Mesenchymal stem cell (in vitro differentiated cells and primary cell): ENCODE measurements at regions not wholly inside any gene's neighbourhood (a gene's known extent, or its start where the extent isn't known, plus 50 kb on each side); places are given as distances from the start of the nearest gene placed in this dataset.

ENCODE experiments used
- DNase-seq: peaks from one replicate; pipeline ENCODE4 v3.0.0-alpha.2; 2013
- H2AFZ ChIP-seq: one replicate; pipeline ENCODE4 v1.6.1; 2013; ENCODE audit warnings: low read depth, mild to moderate bottlenecking, control low read depth, inconsistent platforms, low read length, moderate library complexity
- H2AK5ac ChIP-seq: 2 replicates; pipeline ENCODE4 v1.6.1; 2013; ENCODE audit warnings: low read length, moderate library complexity, mild to moderate bottlenecking, inconsistent platforms; ENCODE audit not compliant: severe bottlenecking
- H2BK120ac ChIP-seq: one replicate; pipeline ENCODE4 v1.6.1; 2013; ENCODE audit warnings: low read depth, mild to moderate bottlenecking, inconsistent platforms, low read length, moderate library complexity
- H2BK12ac ChIP-seq, 2 experiments: one replicate each; pipeline ENCODE4 v1.6.1; 2013; ENCODE audit warnings: inconsistent platforms in 2 of 2, low read length in 2 of 2, mild to moderate bottlenecking in 2 of 2, moderate library complexity in 2 of 2, control low read depth in 1 of 2
- H2BK15ac ChIP-seq: one replicate; pipeline ENCODE4 v1.6.1; 2013; ENCODE audit warnings: mild to moderate bottlenecking, low read depth, inconsistent platforms; ENCODE audit not compliant: poor library complexity, severe bottlenecking
- H2BK5ac ChIP-seq: 2 replicates; pipeline ENCODE4 v1.6.1; 2013; ENCODE audit warnings: low read depth, mild to moderate bottlenecking, low read length, control low read depth, inconsistent platforms; ENCODE audit not compliant: poor library complexity, severe bottlenecking
- H3K14ac ChIP-seq, 2 experiments: one replicate each; pipeline ENCODE4 v1.6.1; 2013; ENCODE audit warnings: inconsistent platforms in 2 of 2, low read length in 2 of 2, control low read depth in 1 of 2, mild to moderate bottlenecking in 1 of 2, moderate library complexity in 1 of 2
- H3K18ac ChIP-seq, 2 experiments: one replicate each; pipeline ENCODE4 v1.6.1; 2013; ENCODE audit warnings: inconsistent platforms in 2 of 2, low read length in 2 of 2, control low read depth in 1 of 2, low read depth in 1 of 2, mild to moderate bottlenecking in 1 of 2
- H3K23ac ChIP-seq, 2 experiments: one replicate each; pipeline ENCODE4 v1.6.1; 2013; ENCODE audit warnings: inconsistent platforms in 2 of 2, low read length in 2 of 2, mild to moderate bottlenecking in 2 of 2, moderate library complexity in 2 of 2, control low read depth in 1 of 2
- H3K27ac ChIP-seq: 2 replicates; pipeline ENCODE4 v1.5.1; 2013; ENCODE audit warnings: mild to moderate bottlenecking, moderate library complexity, low read length, control low read depth, inconsistent platforms; ENCODE audit not compliant: poor library complexity, severe bottlenecking
- H3K27me3 ChIP-seq, 2 experiments: 2 replicates each; pipeline versions ENCODE4 v1.6.1 to v1.7.0; 2013; ENCODE audit warnings: low read length in 2 of 2, mild to moderate bottlenecking in 2 of 2, moderate library complexity in 2 of 2, control low read depth in 1 of 2, inconsistent platforms in 1 of 2; ENCODE audit not compliant: control insufficient read depth in 1 of 2, insufficient read depth in 1 of 2
- H3K36me3 ChIP-seq, 2 experiments: 2 replicates each; pipeline versions ENCODE4 v1.6.1 to v1.7.0; 2013; ENCODE audit warnings: low read length in 2 of 2, control low read depth in 1 of 2, inconsistent platforms in 1 of 2, low read depth in 1 of 2, mild to moderate bottlenecking in 1 of 2; ENCODE audit not compliant: insufficient read depth in 2 of 2, control insufficient read depth in 1 of 2
- H3K4ac ChIP-seq, 2 experiments: one replicate each; pipeline ENCODE4 v1.6.1; 2013; ENCODE audit warnings: inconsistent platforms in 2 of 2, low read length in 2 of 2, mild to moderate bottlenecking in 2 of 2, moderate library complexity in 2 of 2, control low read depth in 1 of 2, low read depth in 1 of 2
- H3K4me1 ChIP-seq: 2 replicates; pipeline ENCODE4 v1.6.1; 2013; ENCODE audit warnings: low read depth, low read length, control low read depth; ENCODE audit not compliant: control insufficient read depth, insufficient read depth
- H3K4me2 ChIP-seq: 2 replicates; pipeline ENCODE4 v1.6.1; 2013; ENCODE audit warnings: low read length, mild to moderate bottlenecking, inconsistent platforms; ENCODE audit not compliant: poor library complexity, severe bottlenecking
- H3K4me3 ChIP-seq, 2 experiments: 2 replicates each; pipeline versions ENCODE4 v1.5.1 to v1.7.0; 2013; ENCODE audit warnings: low read length in 2 of 2, mild to moderate bottlenecking in 2 of 2, control low read depth in 1 of 2, low read depth in 1 of 2; ENCODE audit not compliant: insufficient read depth in 1 of 2
- H3K79me1 ChIP-seq: replicated peaks from 2 replicates; pipeline ENCODE4 v1.6.1; 2013; ENCODE audit warnings: mild to moderate bottlenecking, control low read depth, low read length, inconsistent platforms; ENCODE audit not compliant: poor library complexity, severe bottlenecking
- H3K9ac ChIP-seq: 2 replicates; pipeline ENCODE4 v1.7.0; 2013; ENCODE audit warnings: mild to moderate bottlenecking, low read length, moderate library complexity
- H3K9me3 ChIP-seq: 2 replicates; pipeline ENCODE4 v1.7.0; 2013; ENCODE audit warnings: mild to moderate bottlenecking, low read length; ENCODE audit not compliant: control insufficient read depth
- H4K8ac ChIP-seq: one replicate; pipeline ENCODE4 v1.6.1; 2013; ENCODE audit warnings: inconsistent platforms, mild to moderate bottlenecking, low read length, moderate library complexity
- H4K91ac ChIP-seq: one replicate; pipeline ENCODE4 v1.6.1; 2013; ENCODE audit warnings: mild to moderate bottlenecking, low read length, inconsistent platforms
- WGBS: methylation state at CpG from one replicate; pipeline ENCODE4 v1.1.7; 2013; ENCODE audit warnings: mixed read lengths; 5-methylcytosine and 5-hydroxymethylcytosine counted together

GRCh38 chr10:83222832-83223742 is 916.2 kb upstream of the GHITM start:
- Histone ChIP-seq H3K36me3 (no peaks in the 10 kb centered on the region), H3K9ac (no peak overlapping the region), H3K27me3 (no peaks in the 10 kb centered on the region), H2BK5ac (no peak overlapping the region), H3K4me2 (no peak overlapping the region), H2BK120ac (no peak overlapping the region), H2BK15ac (no peak overlapping the region), H3K4me1 (no peaks in the 10 kb centered on the region), H2BK12ac (no peak overlapping the region), H3K9me3 (no peaks in the 10 kb centered on the region), H3K27ac (no peak overlapping the region), H3K23ac (no peak overlapping the region), H2AFZ (no peak overlapping the region), H4K91ac (no peak overlapping the region), H3K4me3 (no peak overlapping the region), H3K79me1 (no peaks in the 10 kb centered on the region), H3K18ac (no peak overlapping the region), H2AK5ac (no peak overlapping the region), H3K14ac (no peak overlapping the region), H3K4ac (no peak overlapping the region), H4K8ac (no peak overlapping the region)
- no peak for DNase-seq
- WGBS, result 69% methylated on average over 25 of the region's 25 CpGs

GRCh38 chr10:83225781-83226180 is 913.5 kb upstream of the GHITM start:
- Histone ChIP-seq H2BK15ac (no peak overlapping the region), H3K9ac (no peak overlapping the region), H3K18ac (no peak overlapping the region), H2BK5ac (no peak overlapping the region), H3K27ac (no peak overlapping the region), H2BK12ac (no peak overlapping the region), H2BK120ac (no peak overlapping the region), H3K9me3 (no peaks in the 10 kb centered on the region), H2AFZ (no peak overlapping the region), H3K79me1 (no peaks in the 10 kb centered on the region), H3K27me3 (no peaks in the 10 kb centered on the region), H3K23ac (no peak overlapping the region), H3K4me2 (no peak overlapping the region), H3K4me1 (no peaks in the 10 kb centered on the region), H4K91ac (no peak overlapping the region), H3K4me3 (no peak overlapping the region), H3K14ac (no peak overlapping the region), H4K8ac (no peak overlapping the region), H2AK5ac (no peak overlapping the region), H3K36me3 (no peaks in the 10 kb centered on the region), H3K4ac (no peak overlapping the region)
- DNase-seq, result no peak
- 100% methylated on average over 2 of the region's 4 CpGs for WGBS

- WGBS, result 85% methylated on average over 7 of the region's 8 CpGs
- Histone ChIP-seq H3K14ac (no peak overlapping the region), H2BK5ac (no peak overlapping the region), H3K9me3 (no peaks in the 10 kb centered on the region), H3K4ac (no peak overlapping the region), H3K4me3 (no peak overlapping the region), H3K23ac (no peak overlapping the region), H3K27ac (no peak overlapping the region), H2BK120ac (no peak overlapping the region), H3K4me1 (no peaks in the 10 kb centered on the region), H3K36me3 (no peaks in the 10 kb centered on the region), H3K27me3 (no peaks in the 10 kb centered on the region), H3K79me1 (no peaks in the 10 kb centered on the region), H3K18ac (no peak overlapping the region), H4K8ac (no peak overlapping the region), H2BK12ac (no peak overlapping the region), H2AFZ (no peak overlapping the region), H2BK15ac (no peak overlapping the region), H3K9ac (no peak overlapping the region), H2AK5ac (no peak overlapping the region), H4K91ac (no peak overlapping the region), H3K4me2 (no peak overlapping the region)
- no peak for DNase-seq
Observed at GRCh38 chr10:83229991-83230390, 909.3 kb upstream of the GHITM start.

GRCh38 chr10:83233691-83234090 is 905.6 kb upstream of the GHITM start:
- Histone ChIP-seq H2BK12ac (no peak overlapping the region), H3K4me3 (no peak overlapping the region), H4K91ac (no peak overlapping the region), H3K4me1 (no peaks in the 10 kb centered on the region), H3K23ac (no peak overlapping the region), H2AK5ac (no peak overlapping the region), H3K36me3 (no peaks in the 10 kb centered on the region), H3K4ac (no peak overlapping the region), H3K9me3 (no peaks in the 10 kb centered on the region), H3K4me2 (no peak overlapping the region), H4K8ac (no peak overlapping the region), H3K79me1 (no peaks in the 10 kb centered on the region), H3K27ac (no peak overlapping the region), H2BK120ac (no peak overlapping the region), H2BK15ac (no peak overlapping the region), H3K18ac (no peak overlapping the region), H3K14ac (no peak overlapping the region), H2BK5ac (no peak overlapping the region), H2AFZ (no peak overlapping the region), H3K27me3 (no peaks in the 10 kb centered on the region), H3K9ac (no peak overlapping the region)
- no peak for DNase-seq
- WGBS, result no CpG with 5 or more reads among the region's 1 CpG
